Skin of body (tissue), 1 donor: ENCODE measurements at regions not wholly inside any gene's neighbourhood (a gene's known extent, or its start where the extent isn't known, plus 50 kb on each side); places are given as distances from the start of the nearest gene placed in this dataset.
"Not testable (repeated sequence)": the region's sequence is repeated elsewhere in the genome, so short reads cannot be mapped to it uniquely, and the experiment has no call there.

ENCODE experiments used
- DNase-seq: peaks from one replicate; lab custom pipeline; 2025; lab: John Stamatoyannopoulos, UW

GRCh38 chr6:22349051-22349450 lies 52.2 kb upstream of the PRL start:
- DNase-seq: no peak

- DNase-seq: no peak
Observed at GRCh38 chr6:22349528-22349927, 52.7 kb upstream of the PRL start.

- DNase-seq: peak; percentile 48
Observed at GRCh38 chr6:22350109-22350508, 53.3 kb upstream of the PRL start.

GRCh38 chr6:22353101-22353500 lies 56.3 kb upstream of the PRL start:
- DNase-seq: no peak

- no peak for DNase-seq
Observed at GRCh38 chr6:22356362-22356940, 59.6 kb upstream of the PRL start.

GRCh38 chr6:22357724-22358189 lies 60.9 kb upstream of the PRL start:
- DNase-seq: no peak

- no peak for DNase-seq
Observed at GRCh38 chr6:22361576-22361975, 64.7 kb upstream of the PRL start.

GRCh38 chr6:22362361-22362760 lies 65.5 kb upstream of the PRL start:
- no peak for DNase-seq

- DNase-seq: no peak
Observed at GRCh38 chr6:22363166-22363713, 66.4 kb upstream of the PRL start.

- DNase-seq: peak; percentile 59
Observed at GRCh38 chr6:22363714-22364239, 66.9 kb upstream of the PRL start.

GRCh38 chr6:22364306-22364705 lies 67.5 kb upstream of the PRL start:
- DNase-seq: no peak

- DNase-seq: no peak
Observed at GRCh38 chr6:22366214-22366613, 69.4 kb upstream of the PRL start.

GRCh38 chr6:22367346-22367745 lies 70.5 kb upstream of the PRL start:
- DNase-seq: peak; percentile 54

- no peak for DNase-seq
Observed at GRCh38 chr6:22368794-22369193, 72.0 kb upstream of the PRL start.

GRCh38 chr6:22372922-22373321 lies 76.1 kb upstream of the PRL start:
- no peak for DNase-seq

- DNase-seq: not testable (repeated sequence)
Observed at GRCh38 chr6:22374950-22375349, 78.1 kb upstream of the PRL start.

GRCh38 chr6:22376293-22376692 lies 79.5 kb upstream of the PRL start:
- DNase-seq: not testable (repeated sequence)

- not testable (repeated sequence) for DNase-seq
Observed at GRCh38 chr6:22378536-22378935, 81.7 kb upstream of the PRL start.

- no peak for DNase-seq
Observed at GRCh38 chr6:22380236-22380635, 83.4 kb upstream of the PRL start.

GRCh38 chr6:22381845-22382544 lies 85.2 kb upstream of the PRL start:
- DNase-seq: no peak

GRCh38 chr6:22383016-22383415 lies 86.2 kb upstream of the PRL start:
- DNase-seq: no peak

- DNase-seq: no peak
Observed at GRCh38 chr6:22392711-22393110, 95.9 kb upstream of the PRL start.

GRCh38 chr6:22394691-22395090 lies 97.9 kb upstream of the PRL start:
- DNase-seq: no peak
